ENCODE measurements at regions not wholly inside any gene's neighbourhood (a gene's known extent, or its start where the extent isn't known, plus 50 kb on each side); places are given as distances from the start of the nearest gene placed in this dataset.

DNA sequence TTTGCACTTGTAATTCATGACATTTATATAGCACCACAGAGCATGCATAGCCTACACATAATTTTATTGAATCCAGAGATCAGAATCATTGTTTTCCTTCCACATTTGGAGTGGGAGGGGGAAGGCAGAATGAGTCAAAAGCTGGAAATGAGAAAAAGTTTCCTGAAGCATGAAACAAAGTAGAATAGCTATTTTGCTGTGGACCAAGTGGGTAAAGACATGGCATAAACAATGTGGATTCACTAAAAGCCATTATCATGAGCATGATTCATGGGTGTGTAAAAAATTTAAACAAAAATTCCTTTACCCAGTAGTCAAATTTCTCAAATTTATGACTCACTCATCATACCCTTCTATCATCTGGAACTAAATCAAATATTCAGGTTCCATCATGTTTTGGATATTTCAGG lies 97.9 kb downstream of the YIPF5 start:
- TF ChIP-seq YY1 (IDR thresholded peaks at IDR 0.05; ENCODE audit: low read depth) (no peak), CREB1 (IDR thresholded peaks at IDR 0.05; ENCODE audit: low read depth) (no peak), REST (IDR thresholded peaks at IDR 0.05; ENCODE audit: low read depth) (no peak)

DNA sequence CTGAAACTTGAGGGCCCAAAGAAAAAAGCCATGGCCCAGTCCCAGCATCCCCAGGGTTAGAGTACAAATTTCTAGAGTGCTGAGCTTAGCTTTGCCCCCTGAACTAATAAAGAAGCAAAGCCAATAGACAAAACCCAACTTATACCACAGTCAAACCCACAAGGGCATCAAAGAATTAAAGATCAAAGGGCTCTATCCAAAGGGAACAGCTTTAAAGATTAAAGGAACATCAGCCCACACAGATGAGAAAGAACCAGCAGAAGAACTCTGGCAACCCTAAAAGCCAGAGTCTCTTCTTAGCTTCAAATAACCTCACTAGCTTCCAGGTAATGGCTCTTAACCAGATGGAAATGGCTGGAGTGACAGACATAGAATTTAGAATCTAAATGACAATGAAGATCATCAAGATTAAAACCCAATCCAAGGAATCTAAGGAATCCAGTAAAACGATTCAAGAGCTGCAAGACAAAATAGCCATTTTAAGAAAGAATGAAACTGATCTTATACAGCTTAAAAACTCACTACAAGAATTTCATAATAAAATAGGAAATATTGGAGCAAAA lies 93.9 kb downstream of the YIPF5 start:
- TF ChIP-seq NFIC (IDR thresholded peaks at IDR 0.05) (no peak), TEAD4 (IDR thresholded peaks at IDR 0.05) (no peak), REST (IDR thresholded peaks at IDR 0.05; ENCODE audit: low read depth) (no peak), USF1 (IDR thresholded peaks at IDR 0.05) (no peak), EGR1 (IDR thresholded peaks at IDR 0.05) (no peak), TCF12 (IDR thresholded peaks at IDR 0.05; ENCODE audit: low read depth) (no peak), YY1 (IDR thresholded peaks at IDR 0.05; ENCODE audit: low read depth) (no peak), CEBPB (IDR thresholded peaks at IDR 0.05) (no peak), FOXM1 (IDR thresholded peaks at IDR 0.05; ENCODE audit: borderline replicate concordance, low read depth) (no peak), ZBTB7A (IDR thresholded peaks at IDR 0.05; ENCODE audit: low read depth) (no peak), RAD21 (IDR thresholded peaks at IDR 0.05; ENCODE audit: low read depth) (no peak), EP300 (IDR thresholded peaks at IDR 0.05; ENCODE audit: borderline replicate concordance) (no peak), CREB1 (IDR thresholded peaks at IDR 0.05; ENCODE audit: low read depth) (no peak)
- TF ChIP-seq, protein P1, sequence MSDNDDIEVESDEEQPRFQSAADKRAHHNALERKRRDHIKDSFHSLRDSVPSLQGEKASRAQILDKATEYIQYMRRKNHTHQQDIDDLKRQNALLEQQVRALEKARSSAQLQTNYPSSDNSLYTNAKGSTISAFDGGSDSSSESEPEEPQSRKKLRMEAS (IDR thresholded peaks at IDR 0.05): no peak

- TF ChIP-seq CEBPB (IDR thresholded peaks at IDR 0.05) (no peak), TEAD4 (IDR thresholded peaks at IDR 0.05) (no peak), TCF12 (IDR thresholded peaks at IDR 0.05; ENCODE audit: low read depth) (no peak), CREB1 (IDR thresholded peaks at IDR 0.05; ENCODE audit: low read depth) (no peak), FOXM1 (IDR thresholded peaks at IDR 0.05; ENCODE audit: borderline replicate concordance, low read depth) (no peak)
These were observed 87.3 kb downstream of the YIPF5 start for GRCh38 chr5:144083185-144083584.

GRCh38 chr5:144084971-144085370 lies 85.5 kb downstream of the YIPF5 start:
- TF ChIP-seq YY1 (IDR thresholded peaks at IDR 0.05; ENCODE audit: low read depth) (no peak), TEAD4 (IDR thresholded peaks at IDR 0.05) (no peak), FOXM1 (IDR thresholded peaks at IDR 0.05; ENCODE audit: borderline replicate concordance, low read depth) (no peak), USF1 (IDR thresholded peaks at IDR 0.05) (no peak), NFIC (IDR thresholded peaks at IDR 0.05) (no peak), ZBTB7A (IDR thresholded peaks at IDR 0.05; ENCODE audit: low read depth) (no peak), EP300 (IDR thresholded peaks at IDR 0.05; ENCODE audit: borderline replicate concordance) (no peak), RAD21 (IDR thresholded peaks at IDR 0.05; ENCODE audit: low read depth) (no peak), TAF1 (IDR thresholded peaks at IDR 0.05; ENCODE audit: low read depth) (no peak), TCF12 (IDR thresholded peaks at IDR 0.05; ENCODE audit: low read depth) (no peak), REST (IDR thresholded peaks at IDR 0.05; ENCODE audit: low read depth) (no peak), EGR1 (IDR thresholded peaks at IDR 0.05) (no peak), CEBPB (IDR thresholded peaks at IDR 0.05) (no peak), CREB1 (IDR thresholded peaks at IDR 0.05; ENCODE audit: low read depth) (no peak)
- TF ChIP-seq, protein P1 (IDR thresholded peaks at IDR 0.05): no peak

- TF ChIP-seq TCF12 (IDR thresholded peaks at IDR 0.05; ENCODE audit: low read depth): no peak
These were observed 85.1 kb downstream of the YIPF5 start for GRCh38 chr5:144085381-144085780.

Data from Ishikawa (cell line).